Adrenal gland (tissue), 5 donors: ENCODE measurements at regions not wholly inside any gene's neighbourhood (a gene's known extent, or its start where the extent isn't known, plus 50 kb on each side); places are given as distances from the start of the nearest gene placed in this dataset.

Source experiments
- CTCF ChIP-seq, 6 experiments: fragments of 450-650 bp in 4 of 6; fragments of 200-600 bp in 2 of 6; sonication (generic) in 1 of 6; IDR thresholded peaks; 1 replicate in 5 of 6; 2 replicates in 1 of 6; pipeline versions ENCODE4 v1.5.1 to v1.8.0; 2016 to 2021; ENCODE audit warnings: antibody characterized with exemption in 6 of 6, mild to moderate bottlenecking in 2 of 6, moderate library complexity in 1 of 6
- POLR2A ChIP-seq, 2 donors: fragments of 450-650 bp; IDR thresholded peaks; one replicate each; pipeline ENCODE4 v1.6.1; 2017; ENCODE audit warnings: antibody characterized with exemption in 2 of 2, mild to moderate bottlenecking in 2 of 2, moderate library complexity in 1 of 2
- donor health status: DM: no; HTN: no; CAD: no.

- TF ChIP-seq POLR2A (IDR thresholded peaks at IDR 0.05) (no peak), CTCF (IDR thresholded peaks at IDR 0.05) (no peak)
These were observed 999.8 kb upstream of the GYPC start for GRCh38 chr2:125656190-125656589.
